CD4-positive, alpha-beta T cell treated with Interferon gamma for 1 hour (primary cell): ENCODE measurements at regions not wholly inside any gene's neighbourhood (a gene's known extent, or its start where the extent isn't known, plus 50 kb on each side); places are given as distances from the start of the nearest gene placed in this dataset.

Experiments
- DNase-seq: peaks from one replicate; pipeline ENCODE4 v3.0.0-alpha.2; 2020

DNA sequence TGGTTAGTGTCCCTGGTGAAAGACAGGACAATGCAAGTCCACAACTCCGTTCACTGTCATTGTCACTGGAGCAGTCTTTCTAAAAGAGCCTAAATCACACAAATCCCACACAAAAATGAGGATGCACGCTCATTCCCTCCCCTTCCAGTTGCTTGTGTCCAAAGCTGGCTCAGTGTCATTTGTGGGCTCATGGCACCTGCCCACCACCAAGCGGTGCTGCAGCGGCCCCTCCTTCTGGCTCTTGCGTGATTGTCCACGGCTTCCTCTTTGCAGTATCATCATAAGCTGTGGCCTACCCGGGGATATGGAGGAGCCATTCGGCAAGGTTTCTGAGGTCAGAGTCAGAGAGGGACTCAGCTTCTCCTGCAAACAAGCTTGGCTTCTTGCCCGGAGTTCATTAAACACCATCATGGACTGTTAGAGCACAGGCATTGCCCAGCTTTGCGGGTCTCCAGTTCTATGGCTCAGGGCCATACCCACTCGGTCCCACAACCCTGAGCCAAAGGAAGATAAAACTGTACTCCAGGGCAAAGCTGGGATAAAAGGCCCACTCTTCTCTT, 179.4 kb upstream of the AGAP1 start:
- DNase-seq, result no peak

GRCh38 chr2:235319095-235319494, 174.7 kb upstream of the AGAP1 start:
- DNase-seq, result no peak

DNA sequence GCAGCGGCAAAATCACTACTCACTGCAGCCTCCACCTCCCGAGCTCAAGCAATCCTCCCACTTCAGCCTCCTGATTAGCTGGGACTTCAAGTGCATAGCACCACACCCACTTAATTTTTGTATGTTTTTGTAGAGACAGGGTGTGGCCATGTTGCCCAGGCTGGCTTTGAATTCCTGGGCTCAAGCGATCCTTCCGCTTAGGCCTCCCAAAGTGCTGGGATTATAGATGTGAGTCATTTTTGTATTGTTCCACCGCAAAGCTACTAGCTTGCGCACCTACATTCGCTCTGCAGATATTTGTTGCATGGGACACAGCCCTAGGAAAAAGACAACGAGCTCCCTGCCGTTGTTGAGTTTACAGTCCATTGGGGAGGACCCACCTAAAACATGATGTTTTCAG, 173.5 kb upstream of the AGAP1 start:
- DNase-seq, result no peak

DNA sequence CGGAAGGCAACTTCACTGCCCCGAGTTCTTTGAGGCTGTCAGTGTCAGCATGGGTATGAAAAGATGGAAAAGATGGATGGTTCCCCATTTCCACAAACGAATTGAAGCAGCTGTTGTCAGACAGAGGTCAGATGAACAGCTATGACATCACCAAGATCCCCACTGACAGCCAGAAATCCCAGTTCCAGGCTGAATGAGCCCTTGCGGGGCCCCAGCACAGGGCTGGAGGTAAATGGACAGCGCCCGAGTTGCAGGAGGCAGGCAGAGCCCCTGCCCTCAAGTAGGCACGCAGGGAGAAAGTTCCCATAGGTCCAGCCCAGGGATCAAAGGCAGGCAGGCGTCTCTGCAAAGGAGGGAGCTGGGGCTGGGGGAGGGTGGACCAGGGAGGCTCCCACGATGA, 169.5 kb upstream of the AGAP1 start:
- no peak for DNase-seq

GRCh38 chr2:235325151-235325550, 168.7 kb upstream of the AGAP1 start:
- DNase-seq, result no peak

- DNase-seq, result no peak
Observed at GRCh38 chr2:235328991-235329390, 164.9 kb upstream of the AGAP1 start.

GRCh38 chr2:235330775-235331451, 162.9 kb upstream of the AGAP1 start:
- DNase-seq, result no peak

DNA sequence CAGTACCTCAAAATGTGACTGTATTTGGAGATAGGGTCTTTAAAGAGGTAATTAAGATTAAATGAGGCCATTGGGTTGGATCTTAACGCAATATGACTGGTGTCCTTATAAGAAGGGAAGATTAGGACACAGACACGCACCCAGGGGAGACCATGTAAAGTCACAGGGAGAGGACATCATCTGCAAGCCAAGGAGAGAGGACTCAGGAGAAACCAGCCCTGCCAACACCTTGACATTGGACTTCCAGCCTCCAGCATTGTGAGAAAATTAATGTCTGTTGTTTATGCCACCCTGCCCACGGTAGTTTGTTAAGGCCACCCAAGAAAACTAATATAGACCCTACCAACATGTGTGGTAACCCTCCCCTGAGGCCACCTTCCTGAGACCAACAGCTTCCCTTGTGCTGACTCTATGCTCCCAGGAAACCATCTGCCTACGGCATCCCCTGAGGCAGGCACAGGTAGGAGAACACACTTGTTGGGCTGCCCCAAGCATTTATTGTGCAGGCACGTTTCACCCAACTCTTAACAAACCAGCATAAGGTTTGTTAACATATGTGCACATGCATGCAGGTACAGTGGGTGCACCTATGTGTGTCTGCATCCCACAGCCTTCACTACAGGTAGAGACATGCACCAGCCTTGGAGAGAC, 161.5 kb upstream of the AGAP1 start:
- DNase-seq, result no peak

DNA sequence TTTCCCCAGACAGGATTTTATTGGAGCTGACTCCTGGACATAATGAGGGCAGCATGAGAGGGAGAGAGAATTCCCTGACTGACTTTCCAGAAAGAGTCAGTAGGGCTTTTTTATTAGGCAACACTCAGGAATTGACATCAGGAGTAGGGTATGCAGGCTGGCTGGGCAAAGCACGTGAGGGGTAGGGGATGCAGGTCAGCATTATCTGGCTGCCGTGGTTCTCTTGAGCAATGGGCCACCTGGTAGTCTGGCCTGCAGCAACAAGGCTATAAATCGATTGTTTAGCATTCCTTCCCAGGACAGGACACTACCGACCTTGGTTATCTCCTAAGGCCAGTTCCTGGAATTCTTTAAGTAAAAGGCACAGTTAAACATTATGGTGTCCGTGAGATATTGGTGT, 160.8 kb upstream of the AGAP1 start:
- no peak for DNase-seq

- no peak for DNase-seq
Observed at GRCh38 chr2:235334179-235334578, 159.7 kb upstream of the AGAP1 start.

DNA sequence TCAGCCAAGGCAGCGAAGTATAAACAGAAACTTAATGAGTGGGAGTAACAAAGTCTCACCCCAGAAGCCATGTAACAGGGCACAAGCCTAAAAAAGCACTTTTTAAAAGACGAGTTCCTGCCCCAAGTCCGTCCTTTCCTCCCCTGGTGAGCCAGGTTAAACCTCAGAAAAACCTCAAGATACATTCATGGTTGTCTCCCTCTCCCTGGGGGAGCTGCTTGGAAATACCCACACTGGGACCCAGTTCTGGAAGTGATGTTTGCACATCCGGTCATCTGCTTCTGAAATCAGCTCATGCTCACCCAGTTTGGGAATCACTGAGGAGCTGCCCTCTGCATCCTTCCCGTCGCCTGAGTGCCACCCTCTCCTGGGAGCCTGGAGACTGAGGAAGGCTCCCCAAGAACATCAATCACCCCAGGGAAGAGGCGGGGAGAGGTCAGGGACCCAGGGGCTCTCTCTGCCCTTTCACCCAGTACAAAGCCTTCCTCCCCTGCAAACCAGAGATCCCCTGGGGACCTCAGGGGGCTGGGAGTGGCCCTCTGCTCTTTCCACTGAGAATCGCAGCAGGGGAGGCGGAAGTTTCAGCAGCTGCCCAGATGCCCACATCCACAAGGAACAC, 150.6 kb upstream of the AGAP1 start:
- DNase-seq, result no peak

- DNase-seq, result no peak
Observed at GRCh38 chr2:235343869-235344268, 150.0 kb upstream of the AGAP1 start.

- DNase-seq, result no peak
Observed at GRCh38 chr2:235345745-235346144, 148.1 kb upstream of the AGAP1 start.

DNA sequence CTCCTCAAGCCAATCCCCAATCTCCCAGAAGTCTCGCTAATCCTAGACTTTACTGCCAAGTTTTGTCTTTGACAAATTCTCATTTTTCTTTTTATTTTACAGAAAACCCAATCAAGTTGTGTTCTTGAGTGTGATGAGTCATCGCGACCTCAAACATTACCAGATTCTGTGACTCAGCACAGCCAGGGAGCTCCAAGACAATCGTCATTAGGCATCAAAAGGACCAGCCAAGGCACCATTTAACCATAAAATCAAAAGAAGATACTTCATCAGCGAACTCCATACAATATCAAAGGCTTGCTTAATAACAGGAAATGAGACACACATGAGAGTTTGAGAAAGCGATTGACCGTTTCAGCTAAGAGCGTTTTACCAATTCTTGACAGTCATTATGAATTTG, 146.2 kb upstream of the AGAP1 start:
- no peak for DNase-seq

GRCh38 chr2:235348329-235348728, 145.5 kb upstream of the AGAP1 start:
- DNase-seq, result no peak

DNA sequence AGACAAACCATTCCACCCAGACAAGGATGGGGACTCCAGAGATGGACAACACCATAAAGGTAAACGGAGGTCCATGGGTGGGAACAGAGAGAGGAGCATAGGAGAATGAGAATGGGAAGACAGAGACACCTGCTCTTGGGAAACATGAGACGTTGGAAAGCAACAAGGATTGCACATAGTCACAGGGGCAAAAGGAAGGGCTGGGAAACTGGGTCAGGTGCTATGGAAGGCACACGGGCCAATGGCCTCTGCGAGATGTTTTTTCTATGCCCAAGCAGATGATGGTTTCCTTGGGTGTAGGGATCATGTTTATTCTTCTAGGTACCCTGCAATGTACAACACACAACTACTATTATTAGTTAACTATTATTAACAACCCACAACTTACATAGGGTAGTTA, 143.6 kb upstream of the AGAP1 start:
- no peak for DNase-seq

- DNase-seq, result no peak
Observed at GRCh38 chr2:235352541-235352940, 141.3 kb upstream of the AGAP1 start.

DNA sequence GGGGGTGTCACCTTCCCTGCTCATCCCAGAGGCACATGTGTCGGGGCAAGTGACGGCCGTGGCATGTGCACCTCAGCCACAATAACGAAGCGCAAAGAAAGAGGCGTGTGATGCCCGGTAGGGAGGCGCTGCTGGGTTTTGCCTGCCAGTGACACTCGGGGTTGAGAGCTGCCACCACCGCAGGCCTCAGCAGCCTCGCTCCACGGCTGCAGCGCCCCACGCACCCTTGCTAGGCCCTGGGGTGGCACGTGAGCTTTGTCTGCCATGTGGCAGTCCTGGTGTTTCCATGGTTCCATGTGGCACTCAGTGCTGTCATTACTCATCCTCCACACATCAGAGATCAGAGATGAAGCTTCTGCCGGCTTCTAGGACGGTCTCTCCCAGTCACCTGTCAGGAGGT, 136.0 kb upstream of the AGAP1 start:
- DNase-seq, result no peak

DNA sequence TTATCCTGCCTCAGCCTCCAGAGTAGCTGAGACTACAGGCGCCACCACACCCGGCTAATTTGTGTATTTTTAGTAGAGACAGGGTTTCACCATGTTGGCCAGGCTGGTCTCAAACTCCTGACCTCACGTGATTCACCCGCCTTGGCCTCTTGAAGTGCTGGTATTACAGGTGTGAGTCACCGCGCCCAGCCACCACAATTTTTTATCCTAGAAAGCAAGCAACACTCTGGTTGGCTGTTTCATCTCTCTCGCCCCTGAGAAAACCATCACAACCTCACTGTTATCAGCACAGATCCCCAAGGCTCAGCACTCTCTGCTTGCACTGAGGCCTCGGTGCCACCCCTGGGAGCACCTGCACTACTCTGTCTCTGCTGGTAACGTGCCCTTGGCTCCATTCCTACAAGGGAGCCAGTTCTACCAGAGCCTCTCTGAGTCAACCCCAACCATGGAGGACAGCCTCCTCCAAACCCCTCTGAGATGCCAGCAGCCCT, 134.8 kb upstream of the AGAP1 start:
- no peak for DNase-seq

DNA sequence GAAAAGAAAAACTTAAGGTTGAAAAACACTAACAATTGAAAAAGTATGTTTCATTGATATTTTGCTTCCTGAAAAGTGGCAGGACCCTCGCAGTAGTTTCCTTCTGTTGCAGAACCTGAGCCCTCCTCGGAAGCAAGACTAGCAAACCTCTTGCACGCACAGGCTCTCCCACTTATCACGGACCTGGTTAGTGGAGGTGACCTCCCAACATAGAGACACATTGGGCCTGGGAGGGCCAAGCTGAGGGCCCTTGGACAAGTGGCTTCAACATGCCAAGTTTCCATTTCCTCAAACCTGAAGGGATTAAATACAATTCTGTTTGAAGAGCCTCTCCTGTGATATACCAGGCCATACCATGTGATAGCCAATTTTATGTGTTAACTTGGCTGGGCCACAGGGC, 133.4 kb upstream of the AGAP1 start:
- no peak for DNase-seq

GRCh38 chr2:235365743-235366142, 128.1 kb upstream of the AGAP1 start:
- DNase-seq, result no peak

DNA sequence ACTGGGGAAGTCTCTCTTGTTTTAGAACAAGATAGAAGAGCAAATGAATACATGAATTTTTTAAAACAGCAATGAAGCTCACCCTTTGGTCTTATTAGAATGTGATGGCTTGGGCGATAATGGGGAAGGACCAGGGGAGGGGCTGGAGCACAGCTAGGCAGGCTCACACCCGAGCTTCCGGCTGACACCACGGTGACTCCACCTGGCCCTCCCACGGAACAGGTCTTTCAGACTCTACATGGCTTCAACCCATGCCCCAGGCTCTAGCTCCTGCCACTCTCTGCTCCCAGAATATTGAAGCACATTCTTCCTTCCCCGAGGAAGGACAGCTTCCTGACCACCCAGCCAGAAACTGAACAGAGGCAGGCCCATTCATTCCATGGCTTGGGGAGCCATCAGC, 127.5 kb upstream of the AGAP1 start:
- DNase-seq, result no peak

- no peak for DNase-seq
Observed at GRCh38 chr2:235366807-235367206, 127.0 kb upstream of the AGAP1 start.

DNA sequence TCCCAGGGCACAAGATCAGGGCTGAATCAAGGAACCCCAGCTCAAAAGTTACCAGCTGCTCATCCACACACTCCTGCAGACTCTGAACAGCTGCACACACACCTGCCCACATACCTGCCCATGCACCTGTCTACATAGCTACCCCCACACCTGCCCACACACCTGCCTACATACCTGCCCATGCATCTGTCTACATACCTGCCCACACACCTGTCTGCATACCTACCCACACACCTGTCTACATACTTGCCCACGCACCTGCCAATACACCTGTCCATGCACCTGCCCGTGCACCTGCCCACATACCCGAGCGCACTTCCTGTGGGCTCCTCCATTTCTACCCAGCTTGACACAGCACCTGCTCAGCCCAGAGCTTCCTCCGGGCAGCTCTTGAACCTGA, 122.8 kb upstream of the AGAP1 start:
- DNase-seq, result no peak
